H9 (cell line): ENCODE measurements at regions not wholly inside any gene's neighbourhood (a gene's known extent, or its start where the extent isn't known, plus 50 kb on each side); places are given as distances from the start of the nearest gene placed in this dataset.

Source experiments
- DNase-seq: peaks from one replicate; pipeline ENCODE4 v3.0.0-alpha.2; 2017
- H2AFZ ChIP-seq: one replicate; pipeline ENCODE4 v1.6.1; 2013; ENCODE audit warnings: mild to moderate bottlenecking, low read length, control low read depth, moderate library complexity
- H2AK5ac ChIP-seq: 2 replicates; pipeline ENCODE4 v1.6.1; 2013; ENCODE audit warnings: low read length, control low read depth, mixed read lengths; ENCODE audit not compliant: insufficient read length
- H2BK120ac ChIP-seq: one replicate; pipeline ENCODE4 v1.6.1; 2013; ENCODE audit warnings: low read depth, mild to moderate bottlenecking, low read length, control low read depth, inconsistent platforms; ENCODE audit not compliant: poor library complexity, severe bottlenecking
- H2BK12ac ChIP-seq: 2 replicates; pipeline ENCODE4 v1.6.1; 2013; ENCODE audit warnings: low read length, control low read depth, mixed read lengths, low read depth; ENCODE audit not compliant: insufficient read length
- H2BK15ac ChIP-seq: 2 replicates; pipeline ENCODE4 v1.6.1; 2013; ENCODE audit warnings: low read depth, low read length, control low read depth
- H2BK20ac ChIP-seq: one replicate; pipeline ENCODE4 v1.6.1; 2013; ENCODE audit warnings: low read depth, mild to moderate bottlenecking, low read length, control low read depth, inconsistent platforms; ENCODE audit not compliant: poor library complexity, severe bottlenecking
- H2BK5ac ChIP-seq: 2 replicates; pipeline ENCODE4 v1.6.1; 2013; ENCODE audit warnings: low read length, control low read depth, mixed read lengths; ENCODE audit not compliant: insufficient read length
- H3K14ac ChIP-seq: 2 replicates; pipeline ENCODE4 v1.6.1; 2013; ENCODE audit warnings: low read length, control low read depth; ENCODE audit not compliant: insufficient read depth
- H3K18ac ChIP-seq: 2 replicates; pipeline ENCODE4 v1.6.1; 2013; ENCODE audit warnings: low read depth, mild to moderate bottlenecking, mixed read lengths, low read length, control low read depth; ENCODE audit not compliant: insufficient read length
- H3K23ac ChIP-seq: 2 replicates; pipeline ENCODE4 v1.6.1; 2013; ENCODE audit warnings: low read length, control low read depth, mixed read lengths, low read depth; ENCODE audit not compliant: insufficient read length
- H3K23me2 ChIP-seq: 2 replicates; pipeline ENCODE4 v1.6.1; 2013; ENCODE audit warnings: low read depth, mild to moderate bottlenecking, mixed read lengths, low read length, control low read depth; ENCODE audit not compliant: insufficient read length, poor library complexity, severe bottlenecking
- H3K27ac ChIP-seq: 2 replicates; pipeline ENCODE4 v1.5.1; 2013; ENCODE audit warnings: low read length, control low read depth, mixed read lengths, low read depth; ENCODE audit not compliant: insufficient read length
- H3K27me3 ChIP-seq: 2 replicates; pipeline ENCODE4 v1.6.1; 2013; ENCODE audit warnings: low read length, control low read depth, inconsistent platforms; ENCODE audit not compliant: insufficient read depth
- H3K4ac ChIP-seq: 2 replicates; pipeline ENCODE4 v1.6.1; 2013; ENCODE audit warnings: low read depth, mild to moderate bottlenecking, control low read depth, inconsistent platforms, low read length, moderate library complexity
- H3K4me1 ChIP-seq: 2 replicates; pipeline ENCODE4 v1.6.1; 2013; ENCODE audit warnings: low read length, control low read depth, inconsistent platforms; ENCODE audit not compliant: insufficient read depth
- H3K4me2 ChIP-seq: 2 replicates; pipeline ENCODE4 v1.6.1; 2013; ENCODE audit warnings: low read length, control low read depth, mixed read lengths; ENCODE audit not compliant: insufficient read length, insufficient read depth
- H3K56ac ChIP-seq: 2 replicates; pipeline ENCODE4 v1.6.1; 2013; ENCODE audit warnings: low read depth, mild to moderate bottlenecking, mixed read lengths, low read length, control low read depth; ENCODE audit not compliant: insufficient read length
- H3K79me1 ChIP-seq: 2 replicates; pipeline ENCODE4 v1.6.1; 2013; ENCODE audit warnings: low read depth, mild to moderate bottlenecking, moderate library complexity, low read length, control low read depth, inconsistent platforms; ENCODE audit not compliant: insufficient read depth, poor library complexity, severe bottlenecking
- H3K79me2 ChIP-seq: 2 replicates; pipeline ENCODE4 v1.6.1; 2013; ENCODE audit warnings: low read length, control low read depth, inconsistent platforms; ENCODE audit not compliant: insufficient read depth
- H3K9ac ChIP-seq: 2 replicates; pipeline ENCODE4 v1.6.1; 2013; ENCODE audit warnings: low read length, control low read depth, mixed read lengths; ENCODE audit not compliant: insufficient read length; ENCODE audit errors: extremely low read depth
- H3K9me3 ChIP-seq: one replicate; pipeline ENCODE4 v1.6.1; 2013; ENCODE audit warnings: low read depth, low read length, inconsistent platforms; ENCODE audit not compliant: control insufficient read depth
- H3T11ph ChIP-seq: one replicate; pipeline ENCODE4 v1.6.1; 2013; ENCODE audit warnings: mild to moderate bottlenecking, low read length, control low read depth, inconsistent platforms
- H4K20me1 ChIP-seq: one replicate; pipeline ENCODE4 v1.6.1; 2013; ENCODE audit not compliant: control insufficient read depth, insufficient read length, insufficient read depth
- H4K5ac ChIP-seq: 2 replicates; pipeline ENCODE4 v1.6.1; 2013; ENCODE audit warnings: low read depth, mild to moderate bottlenecking, mixed read lengths, low read length, control low read depth; ENCODE audit not compliant: insufficient read length
- H4K8ac ChIP-seq: replicated peaks from 2 replicates; pipeline ENCODE4 v1.6.1; 2013; ENCODE audit warnings: low read length, control low read depth, mixed read lengths, low read depth; ENCODE audit not compliant: insufficient read length
- H4K91ac ChIP-seq: 2 replicates; pipeline ENCODE4 v1.6.1; 2013; ENCODE audit warnings: low read depth, mild to moderate bottlenecking, moderate library complexity, mixed read lengths, low read length, control low read depth; ENCODE audit not compliant: insufficient read length
- H3K27ac Mint-ChIP-seq, 3 experiments: 2 replicates in 2 of 3; 3 replicates in 1 of 3; pipeline ENCODE4 v1.8.0; 2020 to 2021; ENCODE audit warnings: mixed read lengths in 3 of 3, mild to moderate bottlenecking in 1 of 3, moderate library complexity in 1 of 3
- H3K27me3 Mint-ChIP-seq: 2 replicates; pipeline ENCODE4 v1.8.0; 2021; ENCODE audit warnings: low read depth, mild to moderate bottlenecking, moderate library complexity, mixed read lengths
- H3K36me3 Mint-ChIP-seq, 3 experiments: 2 replicates in 2 of 3; 3 replicates in 1 of 3; pipeline ENCODE4 v1.8.0; 2020 to 2021; ENCODE audit warnings: low read depth in 3 of 3, mixed read lengths in 3 of 3; ENCODE audit not compliant: insufficient read depth in 1 of 3
- H3K4me1 Mint-ChIP-seq, 2 experiments: 2 replicates each; pipeline ENCODE4 v1.8.0; 2020; ENCODE audit warnings: mixed read lengths in 2 of 2
- H3K4me3 Mint-ChIP-seq, 2 experiments: 2 replicates in 1 of 2; 3 replicates in 1 of 2; pipeline ENCODE4 v1.8.0; 2020 to 2021; ENCODE audit warnings: mild to moderate bottlenecking in 2 of 2, mixed read lengths in 2 of 2, moderate library complexity in 1 of 2
- H3K9me3 Mint-ChIP-seq, 2 experiments: 2 replicates in 1 of 2; 3 replicates in 1 of 2; pipeline ENCODE4 v1.8.0; 2020; ENCODE audit warnings: mild to moderate bottlenecking in 2 of 2, mixed read lengths in 2 of 2, moderate library complexity in 1 of 2
- WGBS: extraction: QIAGEN DNeasy Blood & Tissue Kit; methylation state at CpG from one replicate; pipeline ENCODE4 v1.1.7; 2013; ENCODE audit warnings: missing lambda C conversion rate, low lambda C conversion rate, mixed read lengths; ENCODE audit not compliant: insufficient read length; ENCODE audit errors: extremely low coverage; 5-methylcytosine and 5-hydroxymethylcytosine counted together
- TF ChIP-seq, protein P1 (sequence below): fragments of 200-600 bp; sonication (generic); conservative IDR thresholded peaks from 3 replicates; pipeline ENCODE4 v1.8.0; 2021; ENCODE audit warnings: antibody characterized with exemption, mild to moderate bottlenecking

DNA sequence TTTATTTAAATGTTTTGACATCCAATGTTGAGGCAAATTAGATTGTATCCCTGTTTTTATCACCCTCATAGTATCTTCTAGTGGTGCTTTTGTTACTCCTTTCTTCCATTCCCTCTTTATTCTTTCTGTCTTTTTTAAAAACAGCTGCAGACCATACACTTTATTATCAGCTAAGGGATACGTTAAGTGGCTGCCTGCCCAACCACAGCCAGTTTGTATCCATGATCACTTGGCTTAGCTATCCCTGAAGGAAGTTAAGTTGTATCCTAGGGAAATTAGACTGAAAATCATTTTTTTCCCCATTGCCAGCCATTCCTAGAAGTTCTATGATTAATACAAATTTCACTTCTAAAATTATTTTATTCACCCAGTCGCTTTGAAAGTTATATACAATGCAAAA is 1032.7 kb downstream of the NR2F1-AS1 start:
- Histone ChIP-seq H4K5ac (no peak overlapping the region), H3K56ac (no peak overlapping the region), H4K8ac (no peak overlapping the region), H3K9me3 (no peaks in the 10 kb centered on the region), H3K79me1 (no peaks in the 10 kb centered on the region), H3K14ac (no peak overlapping the region), H2AK5ac (no peak overlapping the region), H3K9ac (no peak overlapping the region), H3K27ac (no peak overlapping the region), H2BK5ac (no peak overlapping the region), H2AFZ (no peak overlapping the region), H4K91ac (no peak overlapping the region), H3K4ac (no peak overlapping the region), H3K79me2 (no peaks in the 10 kb centered on the region), H3K27me3 (no peaks in the 10 kb centered on the region), H3K4me1 (no peaks in the 10 kb centered on the region), H2BK12ac (no peak overlapping the region), H2BK15ac (no peak overlapping the region), H2BK120ac (no peak overlapping the region), H2BK20ac (no peak overlapping the region), H3K23ac (no peak overlapping the region), H3K23me2 (no peaks in the 10 kb centered on the region), H3T11ph (no peak overlapping the region), H4K20me1 (no peaks in the 10 kb centered on the region), H3K4me2 (no peak overlapping the region), H3K18ac (no peak overlapping the region)
- no CpG with 5 or more reads among the region's 2 CpGs for WGBS
- Mint-ChIP-seq H3K4me1 (no peaks in the 10 kb centered on the region), H3K9me3 (no peaks in the 10 kb centered on the region), H3K36me3 (no peaks in the 10 kb centered on the region), H3K27me3 (no peaks in the 10 kb centered on the region), H3K27ac (no peak overlapping the region), H3K4me3 (no peak overlapping the region)
- DNase-seq, result no peak
- TF ChIP-seq, protein P1, sequence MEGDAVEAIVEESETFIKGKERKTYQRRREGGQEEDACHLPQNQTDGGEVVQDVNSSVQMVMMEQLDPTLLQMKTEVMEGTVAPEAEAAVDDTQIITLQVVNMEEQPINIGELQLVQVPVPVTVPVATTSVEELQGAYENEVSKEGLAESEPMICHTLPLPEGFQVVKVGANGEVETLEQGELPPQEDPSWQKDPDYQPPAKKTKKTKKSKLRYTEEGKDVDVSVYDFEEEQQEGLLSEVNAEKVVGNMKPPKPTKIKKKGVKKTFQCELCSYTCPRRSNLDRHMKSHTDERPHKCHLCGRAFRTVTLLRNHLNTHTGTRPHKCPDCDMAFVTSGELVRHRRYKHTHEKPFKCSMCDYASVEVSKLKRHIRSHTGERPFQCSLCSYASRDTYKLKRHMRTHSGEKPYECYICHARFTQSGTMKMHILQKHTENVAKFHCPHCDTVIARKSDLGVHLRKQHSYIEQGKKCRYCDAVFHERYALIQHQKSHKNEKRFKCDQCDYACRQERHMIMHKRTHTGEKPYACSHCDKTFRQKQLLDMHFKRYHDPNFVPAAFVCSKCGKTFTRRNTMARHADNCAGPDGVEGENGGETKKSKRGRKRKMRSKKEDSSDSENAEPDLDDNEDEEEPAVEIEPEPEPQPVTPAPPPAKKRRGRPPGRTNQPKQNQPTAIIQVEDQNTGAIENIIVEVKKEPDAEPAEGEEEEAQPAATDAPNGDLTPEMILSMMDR, result no peak
